PC-9 (cell line): ENCODE measurements at regions not wholly inside any gene's neighbourhood (a gene's known extent, or its start where the extent isn't known, plus 50 kb on each side); places are given as distances from the start of the nearest gene placed in this dataset.

Source experiments
- BruUV-seq: library from RNA; stranded (reverse); fragments of 400-500 nt; replicated peaks from 2 replicates; lab custom pipeline; 2021; lab: Mats Ljungman, UMichigan
- CTCF ChIA-PET: fragments of 300-600 bp; sonication (Branson Sonifier 250); formaldehyde crosslinking; loops from one replicate; lab custom pipeline; 2022; ENCODE audit warnings: antibody characterized with exemption; lab: Charles Lee
- POLR2A ChIA-PET: fragments of 300-600 bp; sonication (Branson Sonifier 250); formaldehyde crosslinking; loops from one replicate; lab custom pipeline; 2022; ENCODE audit warnings: antibody characterized with exemption; ENCODE audit not compliant: unreplicated experiment; lab: Charles Lee
- DNase-seq, 2 experiments: peaks; one replicate each; pipeline versions ENCODE4 v3.0.0 to v3.0.0-alpha.2; 2015 to 2022; ENCODE audit warnings: mixed read lengths in 1 of 2
- H2AFZ ChIP-seq: fragments of 200-600 bp; sonication (generic); 2 replicates; pipeline ENCODE4 v1.8.1; 2017; ENCODE audit warnings: antibody characterized with exemption
- H3F3A ChIP-seq: fragments of 200-600 bp; sonication (generic); 2 replicates; pipeline ENCODE4 v1.8.1; 2017; ENCODE audit warnings: antibody characterized with exemption, mild to moderate bottlenecking, low read depth; ENCODE audit not compliant: insufficient read depth
- H3K27ac ChIP-seq: fragments of 200-600 bp; sonication (generic); 2 replicates; pipeline ENCODE4 v1.6.1; 2016; ENCODE audit warnings: mixed run types
- H3K27me3 ChIP-seq: fragments of 200-600 bp; sonication (generic); 2 replicates; pipeline ENCODE4 v1.6.1; 2016; ENCODE audit warnings: low read depth, mixed run types; ENCODE audit not compliant: insufficient read depth
- H3K36me3 ChIP-seq: fragments of 200-600 bp; sonication (generic); 2 replicates; pipeline ENCODE4 v1.6.1; 2016; ENCODE audit warnings: low read depth, mixed run types
- H3K4me1 ChIP-seq: fragments of 200-600 bp; sonication (generic); replicated peaks from 2 replicates; pipeline ENCODE4 v1.6.1; 2016; ENCODE audit warnings: mixed run types; ENCODE audit not compliant: insufficient read depth
- H3K4me2 ChIP-seq: fragments of 200-600 bp; sonication (generic); 2 replicates; pipeline ENCODE4 v1.6.1; 2017; ENCODE audit warnings: mixed run types
- H3K4me3 ChIP-seq: fragments of 200-600 bp; sonication (generic); 2 replicates; pipeline ENCODE4 v1.6.1; 2016; ENCODE audit warnings: mixed run types
- H3K79me2 ChIP-seq: fragments of 200-600 bp; sonication (generic); 2 replicates; pipeline ENCODE4 v1.6.1; 2017; ENCODE audit warnings: low read depth, mixed run types
- H3K9me2 ChIP-seq: fragments of 200-600 bp; sonication (generic); 2 replicates; pipeline ENCODE4 v1.8.1; 2017; ENCODE audit warnings: mild to moderate bottlenecking; ENCODE audit not compliant: insufficient read depth
- H3K9me3 ChIP-seq: fragments of 200-600 bp; sonication (generic); 2 replicates; pipeline ENCODE4 v1.8.1; 2016; ENCODE audit warnings: low read depth; ENCODE audit not compliant: insufficient read depth
- H4K20me1 ChIP-seq: fragments of 200-600 bp; sonication (generic); 2 replicates; pipeline ENCODE4 v1.8.1; 2017; ENCODE audit not compliant: insufficient read depth
- EZH2 ChIP-seq: fragments of 200-600 bp; sonication (generic); IDR thresholded peaks from 2 replicates; pipeline ENCODE4 v1.8.0; 2017; ENCODE audit warnings: antibody characterized with exemption, low read depth
- intact Hi-C: fragments of 100-400 bp; cut with micrococcal nuclease; formaldehyde crosslinking; loops from one replicate; pipeline ENCODE4 v1.10.0; 2022; ENCODE audit not compliant: unreplicated experiment
- TF ChIP-seq, protein P1 (sequence below): fragments of 200-600 bp; sonication (generic); conservative IDR thresholded peaks from 2 replicates; pipeline ENCODE4 v1.6.1; 2017; ENCODE audit warnings: mixed run types, antibody characterized with exemption, mild to moderate bottlenecking, moderate library complexity

DNA sequence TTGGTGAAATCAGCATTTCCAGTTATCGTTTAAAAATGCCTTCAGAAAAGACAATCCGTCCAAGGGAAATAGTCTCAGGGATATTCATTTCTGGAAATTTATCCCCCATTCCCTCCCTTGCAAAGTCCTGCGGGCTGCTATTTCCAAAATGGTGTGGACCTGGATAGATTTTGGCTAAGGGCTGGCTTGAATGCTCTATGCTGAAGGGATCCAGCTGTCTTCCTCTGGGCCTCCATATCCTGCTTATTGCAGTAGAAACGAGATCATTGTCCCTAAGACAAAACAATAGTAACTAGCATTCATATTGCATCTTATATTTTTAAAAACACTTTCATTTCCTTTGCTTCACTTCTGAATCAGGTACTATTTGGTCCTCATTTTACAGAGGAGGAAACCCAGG is 129.9 kb downstream of the ANKRD60 start:
- no peak for TF ChIP-seq EZH2
- TF ChIP-seq, protein P1, sequence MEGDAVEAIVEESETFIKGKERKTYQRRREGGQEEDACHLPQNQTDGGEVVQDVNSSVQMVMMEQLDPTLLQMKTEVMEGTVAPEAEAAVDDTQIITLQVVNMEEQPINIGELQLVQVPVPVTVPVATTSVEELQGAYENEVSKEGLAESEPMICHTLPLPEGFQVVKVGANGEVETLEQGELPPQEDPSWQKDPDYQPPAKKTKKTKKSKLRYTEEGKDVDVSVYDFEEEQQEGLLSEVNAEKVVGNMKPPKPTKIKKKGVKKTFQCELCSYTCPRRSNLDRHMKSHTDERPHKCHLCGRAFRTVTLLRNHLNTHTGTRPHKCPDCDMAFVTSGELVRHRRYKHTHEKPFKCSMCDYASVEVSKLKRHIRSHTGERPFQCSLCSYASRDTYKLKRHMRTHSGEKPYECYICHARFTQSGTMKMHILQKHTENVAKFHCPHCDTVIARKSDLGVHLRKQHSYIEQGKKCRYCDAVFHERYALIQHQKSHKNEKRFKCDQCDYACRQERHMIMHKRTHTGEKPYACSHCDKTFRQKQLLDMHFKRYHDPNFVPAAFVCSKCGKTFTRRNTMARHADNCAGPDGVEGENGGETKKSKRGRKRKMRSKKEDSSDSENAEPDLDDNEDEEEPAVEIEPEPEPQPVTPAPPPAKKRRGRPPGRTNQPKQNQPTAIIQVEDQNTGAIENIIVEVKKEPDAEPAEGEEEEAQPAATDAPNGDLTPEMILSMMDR: no peak
- Histone ChIP-seq H3K9me3 (no peaks in the 10 kb centered on the region; the same call in 1 of the 2 replicates), H3K79me2 (no peaks in the 10 kb centered on the region), H3K27me3 (no peaks in the 10 kb centered on the region), H3K9me2 (no peaks in the 10 kb centered on the region), H3K4me2 (no peak overlapping the region), H2AFZ (no peak overlapping the region), H3K27ac (no peak overlapping the region), H3F3A (peaks cover 19% of the 10 kb centered on the region), H4K20me1 (no peaks in the 10 kb centered on the region), H3K4me1 (peaks cover 18% of the 10 kb centered on the region), H3K4me3 (no peak overlapping the region), H3K36me3 (no peaks in the 10 kb centered on the region)
- no peak for DNase-seq
- CTCF ChIA-PET: interaction anchor here (0.9 kb wide), 1 partner anchor 18 kb away, joined by 5 read pairs; no protein-coding TSS in a partner anchor
- BruUV-seq: no TSS peak
- intact Hi-C loops: no loop called here
- POLR2A ChIA-PET: no interaction called here

DNA sequence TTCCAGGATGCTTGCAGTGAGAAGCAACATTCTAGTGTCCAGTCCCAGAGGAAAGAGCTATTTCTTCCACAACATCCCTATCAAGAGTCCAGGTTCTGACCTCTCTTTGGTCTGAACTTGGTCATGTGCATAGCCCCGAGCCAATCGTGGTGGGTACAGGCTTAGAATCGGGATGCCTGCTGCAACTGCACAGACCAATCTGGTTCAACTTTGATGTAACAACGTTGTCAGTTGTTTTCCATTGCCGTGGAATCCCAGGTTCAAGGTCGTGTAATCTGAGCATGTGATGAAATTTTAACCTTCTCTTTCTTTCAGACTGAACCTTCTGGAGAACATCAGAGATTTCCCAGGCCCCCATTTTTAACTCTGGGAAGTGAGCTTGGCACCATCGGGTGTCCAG is 130.5 kb downstream of the ANKRD60 start:
- DNase-seq: no peak
- H3F3A ChIP-seq: peaks cover 12% of the 10 kb centered on the region
- no peaks in the 10 kb centered on the region for H4K20me1 ChIP-seq
- H3K9me3 ChIP-seq: no peaks in the 10 kb centered on the region; the same call in 1 of the 2 replicates
- no peak for TF ChIP-seq EZH2
- TF ChIP-seq, protein P1: no peak
- no TSS peak for BruUV-seq
- peaks cover 12% of the 10 kb centered on the region for H3K4me1 ChIP-seq
- no peak overlapping the region for H3K27ac ChIP-seq
- ChIA-PET POLR2A (no interaction called here), CTCF (interaction anchor here (0.9 kb wide), 1 partner anchor 17 kb away, joined by 5 read pairs; no protein-coding TSS in a partner anchor)
- no peaks in the 10 kb centered on the region for H3K79me2 ChIP-seq
- H3K4me3 ChIP-seq: no peak overlapping the region
- intact Hi-C loops: no loop called here
- H3K27me3 ChIP-seq: no peaks in the 10 kb centered on the region
- H3K4me2 ChIP-seq: no peak overlapping the region
- no peaks in the 10 kb centered on the region for H3K9me2 ChIP-seq
- no peak overlapping the region for H2AFZ ChIP-seq
- H3K36me3 ChIP-seq: no peaks in the 10 kb centered on the region

DNA sequence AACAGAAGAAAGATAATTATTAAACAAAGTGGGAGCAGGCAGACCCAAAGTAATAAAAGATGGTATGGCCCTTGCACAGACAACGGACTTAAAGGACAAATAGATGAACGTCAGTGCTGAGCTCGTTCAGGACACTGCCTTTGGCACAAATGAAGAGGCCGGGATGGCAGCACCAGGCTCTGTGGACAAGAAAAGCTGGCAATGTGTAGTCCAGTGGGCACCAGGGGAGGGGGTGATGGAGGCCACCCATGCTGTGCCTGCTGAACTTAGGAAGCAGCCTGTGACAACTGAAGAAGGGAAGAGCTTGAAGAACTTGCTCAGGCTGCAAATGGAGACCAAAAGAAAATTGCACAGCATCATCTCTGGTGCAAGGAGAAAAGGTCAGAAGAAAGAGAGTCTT is 131.0 kb downstream of the ANKRD60 start:
- intact Hi-C loops: no loop called here
- CTCF ChIA-PET: interaction anchor here (0.9 kb wide), 1 partner anchor 17 kb away, joined by 5 read pairs; no protein-coding TSS in a partner anchor

More for the DNA sequence above, 131.0 kb downstream of the ANKRD60 start:
- Histone ChIP-seq H3K4me2 (no peak overlapping the region), H2AFZ (no peak overlapping the region), H3K27ac (no peak overlapping the region), H3K36me3 (no peaks in the 10 kb centered on the region), H3K9me2 (no peaks in the 10 kb centered on the region), H3K4me3 (no peak overlapping the region), H3K27me3 (no peaks in the 10 kb centered on the region), H4K20me1 (no peaks in the 10 kb centered on the region), H3K4me1 (peaks cover 7% of the 10 kb centered on the region), H3F3A (peaks cover 7% of the 10 kb centered on the region), H3K79me2 (no peaks in the 10 kb centered on the region), H3K9me3 (no peaks in the 10 kb centered on the region; the same call in 1 of the 2 replicates)
- POLR2A ChIA-PET: no interaction called here
- BruUV-seq: no TSS peak
- TF ChIP-seq EZH2: no peak
- TF ChIP-seq, protein P1: no peak
- DNase-seq: no peak
